SK-N-SH treated with all-trans-retinoic acid at 6 μM for 48 hours (cell line): ENCODE measurements at regions not wholly inside any gene's neighbourhood (a gene's known extent, or its start where the extent isn't known, plus 50 kb on each side); places are given as distances from the start of the nearest gene placed in this dataset.

Experiments
- ATAC-seq: fragments of 200-7000 bp; cut with Tn5 transposase; 3 replicates; pipeline ENCODE4 v1.9.1; 2020; ENCODE audit warnings: mild to moderate bottlenecking, moderate library complexity
- ARNTL ChIP-seq: fragments of 450-650 bp; formaldehyde crosslinking; IDR thresholded peaks from 2 replicates; pipeline ENCODE4 v1.5.0; 2020; ENCODE audit warnings: low read depth, mild to moderate bottlenecking, moderate library complexity, borderline replicate concordance
- BACH2 ChIP-seq: fragments of 250-450 bp; sonication (Bioruptor Pico); IDR thresholded peaks from 2 replicates; pipeline ENCODE4 v1.9.0; 2021; ENCODE audit warnings: mild to moderate bottlenecking, borderline replicate concordance
- ESRRG ChIP-seq: fragments of 250-450 bp; sonication (Bioruptor Pico); IDR thresholded peaks from 2 replicates; pipeline ENCODE4 v1.6.1; 2021; ENCODE audit warnings: mild to moderate bottlenecking
- GLIS3 ChIP-seq: fragments of 250-450 bp; sonication (Bioruptor Pico); IDR thresholded peaks from 2 replicates; pipeline ENCODE4 v1.5.0; 2020; ENCODE audit warnings: mild to moderate bottlenecking, moderate library complexity
- OSR1 ChIP-seq: fragments of 250-450 bp; sonication (Bioruptor Pico); IDR thresholded peaks from 2 replicates; pipeline ENCODE4 v1.8.0; 2022; ENCODE audit warnings: moderate library complexity, mild to moderate bottlenecking, inconsistent platforms
- PPARA ChIP-seq: fragments of 250-450 bp; sonication (Bioruptor Pico); IDR thresholded peaks from 2 replicates; pipeline ENCODE4 v1.5.0; 2020; ENCODE audit warnings: mild to moderate bottlenecking, borderline replicate concordance
- RARB ChIP-seq: fragments of 250-450 bp; sonication (Bioruptor Pico); IDR thresholded peaks from 2 replicates; pipeline ENCODE4 v1.8.0; 2021; ENCODE audit warnings: mild to moderate bottlenecking, moderate library complexity
- SNAI2 ChIP-seq: fragments of 250-450 bp; sonication (Bioruptor Pico); IDR thresholded peaks from 2 replicates; pipeline ENCODE4 v1.5.0; 2020; ENCODE audit warnings: mild to moderate bottlenecking, moderate library complexity
- TCF4 ChIP-seq: fragments of 250-450 bp; sonication (Bioruptor Pico); IDR thresholded peaks from 2 replicates; pipeline ENCODE4 v1.8.0; 2021; ENCODE audit warnings: mild to moderate bottlenecking, moderate library complexity, borderline replicate concordance
- TOX ChIP-seq: fragments of 250-450 bp; sonication (Bioruptor Pico); IDR thresholded peaks from 2 replicates; pipeline ENCODE4 v1.8.0; 2021; ENCODE audit warnings: mild to moderate bottlenecking, moderate library complexity, borderline replicate concordance
- ZC3H10 ChIP-seq: fragments of 250-450 bp; sonication (Bioruptor Pico); IDR thresholded peaks from 2 replicates; pipeline ENCODE4 v1.5.1; 2021; ENCODE audit warnings: mild to moderate bottlenecking, moderate library complexity
- ZFP3 ChIP-seq: fragments of 250-450 bp; sonication (Bioruptor Pico); IDR thresholded peaks from 2 replicates; pipeline ENCODE4 v1.5.0; 2020; ENCODE audit warnings: mild to moderate bottlenecking, moderate library complexity
- ZFP30 ChIP-seq: fragments of 450-650 bp; formaldehyde crosslinking; IDR thresholded peaks from 2 replicates; pipeline ENCODE4 v1.5.0; 2022; ENCODE audit warnings: mild to moderate bottlenecking, moderate library complexity
- ZNF565 ChIP-seq: fragments of 450-650 bp; formaldehyde crosslinking; conservative IDR thresholded peaks from 2 replicates; pipeline ENCODE4 v1.5.0; 2020; ENCODE audit warnings: low read depth, mild to moderate bottlenecking, moderate library complexity
- ZNF70 ChIP-seq: fragments of 450-650 bp; formaldehyde crosslinking; IDR thresholded peaks from 2 replicates; pipeline ENCODE4 v1.5.0; 2020; ENCODE audit warnings: mild to moderate bottlenecking, moderate library complexity
- TF ChIP-seq, protein P1 (sequence below): fragments of 250-450 bp; sonication (Bioruptor Pico); IDR thresholded peaks from 2 replicates; pipeline ENCODE4 v1.8.0; 2020; ENCODE audit warnings: mild to moderate bottlenecking, moderate library complexity, borderline replicate concordance
- TF ChIP-seq, protein P2 (sequence below): fragments of 250-450 bp; sonication (Bioruptor Pico); IDR thresholded peaks from 2 replicates; pipeline ENCODE4 v1.5.0; 2020; ENCODE audit warnings: mild to moderate bottlenecking, moderate library complexity
- TF ChIP-seq, protein P3 (sequence below): fragments of 250-450 bp; sonication (Bioruptor Pico); IDR thresholded peaks from 2 replicates; pipeline ENCODE4 v1.5.1; 2021; ENCODE audit warnings: mild to moderate bottlenecking, moderate library complexity
- TF ChIP-seq, protein P4 (sequence below): fragments of 250-450 bp; sonication (Bioruptor Pico); IDR thresholded peaks from 2 replicates; pipeline ENCODE4 v1.5.1; 2020; ENCODE audit warnings: low read depth, mild to moderate bottlenecking, moderate library complexity
- TF ChIP-seq, protein P5 (sequence below): fragments of 250-450 bp; sonication (Bioruptor Pico); IDR thresholded peaks from 2 replicates; pipeline ENCODE4 v1.8.0; 2021; ENCODE audit warnings: low read depth, mild to moderate bottlenecking, moderate library complexity, borderline replicate concordance

DNA sequence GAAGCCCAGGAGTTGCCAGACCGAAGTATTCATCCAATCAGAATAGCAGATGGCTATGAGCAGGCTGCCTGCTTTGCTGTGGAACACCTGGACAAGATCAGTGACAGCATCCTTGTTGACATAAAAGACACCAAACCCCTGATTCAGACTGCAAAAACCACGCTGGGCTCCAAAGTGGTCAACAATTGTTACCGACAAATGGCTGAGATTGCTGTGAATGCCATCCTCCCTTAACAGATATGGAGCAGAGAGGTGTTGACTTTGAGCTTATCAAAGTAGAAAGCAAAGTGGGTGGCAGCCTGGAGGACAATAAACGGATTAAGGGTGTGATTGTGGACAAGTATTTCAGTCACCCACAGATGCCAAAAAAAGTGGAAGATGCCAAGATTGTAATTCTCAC, 250.3 kb upstream of the OBI1 start:
- TF ChIP-seq PPARA (CRISPR knock-in tag), result no peak
- no peak for TF ChIP-seq TOX
- no peak for TF ChIP-seq ZNF70 (CRISPR knock-in tag)
- TF ChIP-seq, protein P1, sequence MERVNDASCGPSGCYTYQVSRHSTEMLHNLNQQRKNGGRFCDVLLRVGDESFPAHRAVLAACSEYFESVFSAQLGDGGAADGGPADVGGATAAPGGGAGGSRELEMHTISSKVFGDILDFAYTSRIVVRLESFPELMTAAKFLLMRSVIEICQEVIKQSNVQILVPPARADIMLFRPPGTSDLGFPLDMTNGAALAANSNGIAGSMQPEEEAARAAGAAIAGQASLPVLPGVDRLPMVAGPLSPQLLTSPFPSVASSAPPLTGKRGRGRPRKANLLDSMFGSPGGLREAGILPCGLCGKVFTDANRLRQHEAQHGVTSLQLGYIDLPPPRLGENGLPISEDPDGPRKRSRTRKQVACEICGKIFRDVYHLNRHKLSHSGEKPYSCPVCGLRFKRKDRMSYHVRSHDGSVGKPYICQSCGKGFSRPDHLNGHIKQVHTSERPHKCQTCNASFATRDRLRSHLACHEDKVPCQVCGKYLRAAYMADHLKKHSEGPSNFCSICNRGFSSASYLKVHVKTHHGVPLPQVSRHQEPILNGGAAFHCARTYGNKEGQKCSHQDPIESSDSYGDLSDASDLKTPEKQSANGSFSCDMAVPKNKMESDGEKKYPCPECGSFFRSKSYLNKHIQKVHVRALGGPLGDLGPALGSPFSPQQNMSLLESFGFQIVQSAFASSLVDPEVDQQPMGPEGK (CRISPR knock-in tag), result no peak
- TF ChIP-seq, protein P2, sequence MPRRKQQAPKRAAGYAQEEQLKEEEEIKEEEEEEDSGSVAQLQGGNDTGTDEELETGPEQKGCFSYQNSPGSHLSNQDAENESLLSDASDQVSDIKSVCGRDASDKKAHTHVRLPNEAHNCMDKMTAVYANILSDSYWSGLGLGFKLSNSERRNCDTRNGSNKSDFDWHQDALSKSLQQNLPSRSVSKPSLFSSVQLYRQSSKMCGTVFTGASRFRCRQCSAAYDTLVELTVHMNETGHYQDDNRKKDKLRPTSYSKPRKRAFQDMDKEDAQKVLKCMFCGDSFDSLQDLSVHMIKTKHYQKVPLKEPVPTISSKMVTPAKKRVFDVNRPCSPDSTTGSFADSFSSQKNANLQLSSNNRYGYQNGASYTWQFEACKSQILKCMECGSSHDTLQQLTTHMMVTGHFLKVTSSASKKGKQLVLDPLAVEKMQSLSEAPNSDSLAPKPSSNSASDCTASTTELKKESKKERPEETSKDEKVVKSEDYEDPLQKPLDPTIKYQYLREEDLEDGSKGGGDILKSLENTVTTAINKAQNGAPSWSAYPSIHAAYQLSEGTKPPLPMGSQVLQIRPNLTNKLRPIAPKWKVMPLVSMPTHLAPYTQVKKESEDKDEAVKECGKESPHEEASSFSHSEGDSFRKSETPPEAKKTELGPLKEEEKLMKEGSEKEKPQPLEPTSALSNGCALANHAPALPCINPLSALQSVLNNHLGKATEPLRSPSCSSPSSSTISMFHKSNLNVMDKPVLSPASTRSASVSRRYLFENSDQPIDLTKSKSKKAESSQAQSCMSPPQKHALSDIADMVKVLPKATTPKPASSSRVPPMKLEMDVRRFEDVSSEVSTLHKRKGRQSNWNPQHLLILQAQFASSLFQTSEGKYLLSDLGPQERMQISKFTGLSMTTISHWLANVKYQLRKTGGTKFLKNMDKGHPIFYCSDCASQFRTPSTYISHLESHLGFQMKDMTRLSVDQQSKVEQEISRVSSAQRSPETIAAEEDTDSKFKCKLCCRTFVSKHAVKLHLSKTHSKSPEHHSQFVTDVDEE, result no peak
- TF ChIP-seq, protein P3, sequence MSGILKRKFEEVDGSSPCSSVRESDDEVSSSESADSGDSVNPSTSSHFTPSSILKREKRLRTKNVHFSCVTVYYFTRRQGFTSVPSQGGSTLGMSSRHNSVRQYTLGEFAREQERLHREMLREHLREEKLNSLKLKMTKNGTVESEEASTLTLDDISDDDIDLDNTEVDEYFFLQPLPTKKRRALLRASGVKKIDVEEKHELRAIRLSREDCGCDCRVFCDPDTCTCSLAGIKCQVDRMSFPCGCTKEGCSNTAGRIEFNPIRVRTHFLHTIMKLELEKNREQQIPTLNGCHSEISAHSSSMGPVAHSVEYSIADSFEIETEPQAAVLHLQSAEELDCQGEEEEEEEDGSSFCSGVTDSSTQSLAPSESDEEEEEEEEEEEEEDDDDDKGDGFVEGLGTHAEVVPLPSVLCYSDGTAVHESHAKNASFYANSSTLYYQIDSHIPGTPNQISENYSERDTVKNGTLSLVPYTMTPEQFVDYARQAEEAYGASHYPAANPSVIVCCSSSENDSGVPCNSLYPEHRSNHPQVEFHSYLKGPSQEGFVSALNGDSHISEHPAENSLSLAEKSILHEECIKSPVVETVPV (CRISPR knock-in tag), result no peak
- TF ChIP-seq RARB, result no peak
- TF ChIP-seq OSR1 (CRISPR knock-in tag), result no peak
- no peak for TF ChIP-seq ZFP30 (CRISPR knock-in tag)
- TF ChIP-seq, protein P4, sequence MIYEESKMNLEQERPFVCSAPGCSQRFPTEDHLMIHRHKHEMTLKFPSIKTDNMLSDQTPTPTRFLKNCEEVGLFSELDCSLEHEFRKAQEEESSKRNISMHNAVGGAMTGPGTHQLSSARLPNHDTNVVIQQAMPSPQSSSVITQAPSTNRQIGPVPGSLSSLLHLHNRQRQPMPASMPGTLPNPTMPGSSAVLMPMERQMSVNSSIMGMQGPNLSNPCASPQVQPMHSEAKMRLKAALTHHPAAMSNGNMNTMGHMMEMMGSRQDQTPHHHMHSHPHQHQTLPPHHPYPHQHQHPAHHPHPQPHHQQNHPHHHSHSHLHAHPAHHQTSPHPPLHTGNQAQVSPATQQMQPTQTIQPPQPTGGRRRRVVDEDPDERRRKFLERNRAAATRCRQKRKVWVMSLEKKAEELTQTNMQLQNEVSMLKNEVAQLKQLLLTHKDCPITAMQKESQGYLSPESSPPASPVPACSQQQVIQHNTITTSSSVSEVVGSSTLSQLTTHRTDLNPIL (CRISPR knock-in tag), result no peak

DNA sequence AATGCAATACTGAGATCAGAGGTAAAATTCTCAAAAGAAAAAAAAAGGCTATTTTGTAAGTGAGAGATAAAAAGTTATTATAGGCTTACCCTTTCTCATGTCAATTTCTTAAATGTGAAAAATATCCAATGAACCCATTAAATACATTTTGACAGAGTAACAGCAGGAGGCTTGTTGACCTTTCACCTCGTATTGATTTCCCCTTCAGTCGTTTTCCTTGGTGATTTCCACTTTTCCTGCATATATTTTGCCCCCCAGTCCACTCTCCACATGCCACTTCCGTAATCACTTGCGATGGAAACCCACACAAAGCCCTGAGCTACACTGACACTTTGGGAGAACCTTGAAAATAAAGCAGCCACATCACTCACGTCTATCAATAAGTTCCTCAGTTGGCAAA, 248.1 kb upstream of the OBI1 start:
- TF ChIP-seq, protein P2, result no peak
- TF ChIP-seq, protein P5, sequence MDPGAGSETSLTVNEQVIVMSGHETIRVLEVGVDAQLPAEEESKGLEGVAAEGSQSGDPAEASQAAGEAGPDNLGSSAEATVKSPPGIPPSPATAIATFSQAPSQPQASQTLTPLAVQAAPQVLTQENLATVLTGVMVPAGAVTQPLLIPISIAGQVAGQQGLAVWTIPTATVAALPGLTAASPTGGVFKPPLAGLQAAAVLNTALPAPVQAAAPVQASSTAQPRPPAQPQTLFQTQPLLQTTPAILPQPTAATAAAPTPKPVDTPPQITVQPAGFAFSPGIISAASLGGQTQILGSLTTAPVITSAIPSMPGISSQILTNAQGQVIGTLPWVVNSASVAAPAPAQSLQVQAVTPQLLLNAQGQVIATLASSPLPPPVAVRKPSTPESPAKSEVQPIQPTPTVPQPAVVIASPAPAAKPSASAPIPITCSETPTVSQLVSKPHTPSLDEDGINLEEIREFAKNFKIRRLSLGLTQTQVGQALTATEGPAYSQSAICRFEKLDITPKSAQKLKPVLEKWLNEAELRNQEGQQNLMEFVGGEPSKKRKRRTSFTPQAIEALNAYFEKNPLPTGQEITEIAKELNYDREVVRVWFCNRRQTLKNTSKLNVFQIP, result no peak
- no peak for TF ChIP-seq SNAI2 (CRISPR knock-in tag)
- TF ChIP-seq, protein P1 (CRISPR knock-in tag), result no peak
- TF ChIP-seq, protein P3 (CRISPR knock-in tag), result no peak
- TF ChIP-seq TCF4 (CRISPR knock-in tag), result no peak
- TF ChIP-seq, protein P4 (CRISPR knock-in tag), result no peak
- TF ChIP-seq ZNF70 (CRISPR knock-in tag), result no peak
- no peak for TF ChIP-seq OSR1 (CRISPR knock-in tag)
- no peak for TF ChIP-seq ZFP30 (CRISPR knock-in tag)
- no peak for TF ChIP-seq GLIS3 (CRISPR knock-in tag)
- no peak for TF ChIP-seq TOX
- TF ChIP-seq ZNF565 (CRISPR knock-in tag), result no peak
- no peak for TF ChIP-seq ZC3H10 (CRISPR knock-in tag)
- no peak for TF ChIP-seq ARNTL
- no peak for TF ChIP-seq BACH2 (CRISPR knock-in tag)
- TF ChIP-seq ZFP3, result no peak
- no peak for TF ChIP-seq ESRRG (CRISPR knock-in tag)
- TF ChIP-seq RARB, result no peak
- ATAC-seq, result no peak

More for the DNA sequence above, 250.3 kb upstream of the OBI1 start:
- no peak for ATAC-seq
